Prostate gland (tissue), 2 donors: ENCODE measurements at regions not wholly inside any gene's neighbourhood (a gene's known extent, or its start where the extent isn't known, plus 50 kb on each side); places are given as distances from the start of the nearest gene placed in this dataset.

ENCODE experiments used
- POLR2A ChIP-seq: fragments of 450-650 bp; IDR thresholded peaks from one replicate; pipeline ENCODE4 v1.6.1; 2016; ENCODE audit warnings: antibody characterized with exemption, mild to moderate bottlenecking
- POLR2AphosphoS5 ChIP-seq: sonication (generic); formaldehyde crosslinking; IDR thresholded peaks from one replicate; pipeline ENCODE4 v1.6.1; 2017; ENCODE audit warnings: antibody characterized with exemption
- TF ChIP-seq, protein P1 (sequence below), 4 experiments: fragments of 200-600 bp in 2 of 4; fragments of 450-650 bp in 2 of 4; sonication (generic) in 2 of 4; IDR thresholded peaks; 1 replicate in 3 of 4; 2 replicates in 1 of 4; pipeline ENCODE4 v1.5.1; 2016 to 2019; ENCODE audit warnings: antibody characterized with exemption in 4 of 4, mild to moderate bottlenecking in 2 of 4, moderate library complexity in 2 of 4

DNA sequence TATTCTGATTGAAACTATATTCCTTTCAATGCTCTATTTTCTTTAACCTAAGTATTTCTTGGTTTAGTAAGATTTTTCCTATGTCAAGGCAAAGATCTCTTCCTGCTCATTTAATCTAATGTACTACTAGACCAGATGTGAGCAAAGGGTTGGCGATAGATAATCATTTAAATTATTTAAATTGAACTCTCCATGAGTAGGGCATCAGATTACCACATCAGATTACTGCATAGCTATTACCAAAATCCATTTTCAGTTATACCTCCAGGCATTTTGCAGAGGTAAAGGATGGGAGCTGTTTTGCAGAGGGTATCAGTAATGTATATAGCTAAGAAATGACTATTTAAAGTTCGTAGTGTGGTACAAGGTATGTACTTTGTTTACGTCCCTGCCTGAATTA, 607.9 kb downstream of the PTPRC start:
- TF ChIP-seq, protein P1, sequence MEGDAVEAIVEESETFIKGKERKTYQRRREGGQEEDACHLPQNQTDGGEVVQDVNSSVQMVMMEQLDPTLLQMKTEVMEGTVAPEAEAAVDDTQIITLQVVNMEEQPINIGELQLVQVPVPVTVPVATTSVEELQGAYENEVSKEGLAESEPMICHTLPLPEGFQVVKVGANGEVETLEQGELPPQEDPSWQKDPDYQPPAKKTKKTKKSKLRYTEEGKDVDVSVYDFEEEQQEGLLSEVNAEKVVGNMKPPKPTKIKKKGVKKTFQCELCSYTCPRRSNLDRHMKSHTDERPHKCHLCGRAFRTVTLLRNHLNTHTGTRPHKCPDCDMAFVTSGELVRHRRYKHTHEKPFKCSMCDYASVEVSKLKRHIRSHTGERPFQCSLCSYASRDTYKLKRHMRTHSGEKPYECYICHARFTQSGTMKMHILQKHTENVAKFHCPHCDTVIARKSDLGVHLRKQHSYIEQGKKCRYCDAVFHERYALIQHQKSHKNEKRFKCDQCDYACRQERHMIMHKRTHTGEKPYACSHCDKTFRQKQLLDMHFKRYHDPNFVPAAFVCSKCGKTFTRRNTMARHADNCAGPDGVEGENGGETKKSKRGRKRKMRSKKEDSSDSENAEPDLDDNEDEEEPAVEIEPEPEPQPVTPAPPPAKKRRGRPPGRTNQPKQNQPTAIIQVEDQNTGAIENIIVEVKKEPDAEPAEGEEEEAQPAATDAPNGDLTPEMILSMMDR (IDR thresholded peaks at IDR 0.05): no peak
- TF ChIP-seq POLR2AphosphoS5: no peak
- TF ChIP-seq POLR2A: no peak
